Sigmoid colon (tissue), 3 donors: ENCODE measurements at regions not wholly inside any gene's neighbourhood (a gene's known extent, or its start where the extent isn't known, plus 50 kb on each side); places are given as distances from the start of the nearest gene placed in this dataset.

Experiments used
- POLR2A ChIP-seq, 2 donors: fragments of 450-650 bp; IDR thresholded peaks; one replicate each; pipeline ENCODE4 v1.6.1; 2016; ENCODE audit warnings: antibody characterized with exemption in 2 of 2, mild to moderate bottlenecking in 2 of 2, moderate library complexity in 2 of 2
- TF ChIP-seq, protein P1 (sequence below), 4 experiments: fragments of 450-650 bp in 3 of 4; fragments of 200-600 bp in 1 of 4; IDR thresholded peaks; one replicate each; pipeline ENCODE4 v1.5.1; 2016 to 2019; ENCODE audit warnings: antibody characterized with exemption in 4 of 4, mild to moderate bottlenecking in 3 of 4, moderate library complexity in 2 of 4

DNA sequence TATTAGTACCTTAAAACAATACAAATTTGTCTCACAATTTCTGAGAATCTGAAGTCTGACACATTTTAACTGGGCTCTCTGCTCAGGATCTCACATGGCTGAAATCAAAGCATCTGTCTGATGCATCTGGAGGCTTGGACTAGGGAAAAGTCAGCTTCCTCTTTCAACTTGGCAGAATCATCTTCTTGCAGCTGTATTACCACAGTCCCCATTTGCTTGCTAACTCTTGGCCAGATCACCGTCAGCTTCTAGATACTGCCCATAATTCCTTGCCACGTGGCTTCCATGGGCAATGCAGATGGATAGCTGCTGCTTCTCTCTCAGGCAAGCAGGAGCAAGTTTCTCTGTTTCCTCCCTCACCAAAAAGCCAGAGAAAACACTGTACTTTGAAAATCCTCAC, 1106.4 kb upstream of the CITED2 start:
- TF ChIP-seq POLR2A (IDR thresholded peaks at IDR 0.05): no peak
- TF ChIP-seq, protein P1, sequence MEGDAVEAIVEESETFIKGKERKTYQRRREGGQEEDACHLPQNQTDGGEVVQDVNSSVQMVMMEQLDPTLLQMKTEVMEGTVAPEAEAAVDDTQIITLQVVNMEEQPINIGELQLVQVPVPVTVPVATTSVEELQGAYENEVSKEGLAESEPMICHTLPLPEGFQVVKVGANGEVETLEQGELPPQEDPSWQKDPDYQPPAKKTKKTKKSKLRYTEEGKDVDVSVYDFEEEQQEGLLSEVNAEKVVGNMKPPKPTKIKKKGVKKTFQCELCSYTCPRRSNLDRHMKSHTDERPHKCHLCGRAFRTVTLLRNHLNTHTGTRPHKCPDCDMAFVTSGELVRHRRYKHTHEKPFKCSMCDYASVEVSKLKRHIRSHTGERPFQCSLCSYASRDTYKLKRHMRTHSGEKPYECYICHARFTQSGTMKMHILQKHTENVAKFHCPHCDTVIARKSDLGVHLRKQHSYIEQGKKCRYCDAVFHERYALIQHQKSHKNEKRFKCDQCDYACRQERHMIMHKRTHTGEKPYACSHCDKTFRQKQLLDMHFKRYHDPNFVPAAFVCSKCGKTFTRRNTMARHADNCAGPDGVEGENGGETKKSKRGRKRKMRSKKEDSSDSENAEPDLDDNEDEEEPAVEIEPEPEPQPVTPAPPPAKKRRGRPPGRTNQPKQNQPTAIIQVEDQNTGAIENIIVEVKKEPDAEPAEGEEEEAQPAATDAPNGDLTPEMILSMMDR (IDR thresholded peaks at IDR 0.05): no peak
